Stomach (tissue), 8 donors: ENCODE measurements at regions not wholly inside any gene's neighbourhood (a gene's known extent, or its start where the extent isn't known, plus 50 kb on each side); places are given as distances from the start of the nearest gene placed in this dataset.

Experiments used
- DNase-seq, 2 donors: peaks; one replicate each; pipeline versions ENCODE4 v3.0.0 to v3.0.0-alpha.2; 2013 to 2019
- H3K27ac ChIP-seq, 5 donors: fragments of 200-600 bp in 4 of 5; sonication (generic) in 4 of 5; one replicate each; pipeline ENCODE4 v1.5.1; 2013 to 2019; ENCODE audit warnings: mild to moderate bottlenecking in 1 of 5, moderate library complexity in 1 of 5
- H3K27me3 ChIP-seq, 3 donors: fragments of 200-600 bp; sonication (generic); one replicate each; pipeline ENCODE4 v1.5.1; 2017 to 2019; ENCODE audit warnings: mixed run types in 1 of 3
- H3K36me3 ChIP-seq, 4 donors: fragments of 200-600 bp; sonication (generic); 1 replicate in 3 of 4; 2 replicates in 1 of 4; pipeline ENCODE4 v1.5.1; 2016 to 2019
- H3K4me1 ChIP-seq, 4 donors: fragments of 200-600 bp; sonication (generic); one replicate each; pipeline ENCODE4 v1.5.1; 2016 to 2019
- H3K4me3 ChIP-seq, 4 donors: fragments of 200-600 bp; sonication (generic) in 3 of 4; one replicate each; pipeline ENCODE4 v1.5.1; 2016 to 2019; ENCODE audit warnings: mild to moderate bottlenecking in 1 of 4
- H3K9me3 ChIP-seq, 4 donors: fragments of 200-600 bp; sonication (generic); one replicate each; pipeline ENCODE4 v1.5.1; 2016 to 2019
- EP300 ChIP-seq: sonication (generic); formaldehyde crosslinking; IDR thresholded peaks from one replicate; pipeline ENCODE4 v1.6.1; 2017; ENCODE audit warnings: antibody characterized with exemption
- POLR2A ChIP-seq, 4 donors: fragments of 450-650 bp; IDR thresholded peaks; one replicate each; pipeline ENCODE4 v1.6.1; 2016; ENCODE audit warnings: antibody characterized with exemption in 4 of 4, control low read depth in 2 of 4, mild to moderate bottlenecking in 1 of 4, moderate library complexity in 1 of 4
- POLR2AphosphoS5 ChIP-seq, 3 donors: sonication (generic); formaldehyde crosslinking; IDR thresholded peaks; one replicate each; pipeline ENCODE4 v1.6.1; 2016; ENCODE audit warnings: antibody characterized with exemption in 3 of 3
- WGBS, 5 donors: extraction: QIAGEN DNeasy Blood & Tissue Kit in 3 of 5; methylation state at CpG; one replicate each; pipeline versions ENCODE4 v1.1.5 to v1.1.7; 2013 to 2018; 5-methylcytosine and 5-hydroxymethylcytosine counted together
- intact Hi-C: fragments of 100-400 bp; cut with DNase I; formaldehyde crosslinking; loops from one replicate; pipeline ENCODE4 v1.15.1; 2023; ENCODE audit warnings: low total_unique reads
- TF ChIP-seq, protein P1 (sequence below), 7 experiments: fragments of 450-650 bp in 4 of 7; fragments of 200-600 bp in 3 of 7; sonication (generic) in 3 of 7; IDR thresholded peaks; one replicate each; pipeline ENCODE4 v1.5.1; 2016 to 2019; ENCODE audit warnings: antibody characterized with exemption in 7 of 7, control low read depth in 2 of 7, mild to moderate bottlenecking in 1 of 7
- donor health status: healthy with polysubstance abuse.
- donor health status: Bipolar disorder and iron deficiency.
- donor health status: healthy.

DNA sequence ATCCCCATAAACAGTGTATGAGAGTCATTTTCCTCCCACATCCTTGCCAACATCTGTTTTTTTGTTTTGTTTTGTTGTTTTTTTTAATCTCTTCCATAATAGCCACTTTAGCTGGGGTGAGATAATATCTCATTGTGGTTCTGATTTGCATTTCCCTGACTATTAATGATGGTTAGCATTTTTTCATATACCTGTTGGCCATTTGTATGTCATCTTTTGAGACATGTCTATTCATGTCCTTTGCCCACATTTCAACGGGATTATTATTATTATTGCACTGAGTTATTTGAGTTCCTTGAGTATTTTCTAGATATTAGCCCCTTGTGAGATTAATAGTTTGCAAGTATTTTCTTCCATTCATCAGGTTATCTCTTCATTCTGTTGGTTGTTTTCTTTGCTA is 223.3 kb downstream of the LPIN1 start:
- Histone ChIP-seq H3K36me3 (no peaks in the 10 kb centered on the region), H3K4me3 (no peak overlapping the region), H3K4me1 (peaks cover 0 to 5% (median 0%) of the 10 kb centered on the region in 4 donors), H3K27ac (no peak overlapping the region), H3K27me3 (no peaks in the 10 kb centered on the region), H3K9me3 (peaks cover 0 to 17% (median 13%) of the 10 kb centered on the region in 4 donors)
- intact Hi-C loops, result no loop called here
- DNase-seq, result no peak
- WGBS, 5 donors, result 87 to 94% (median 90%) methylated on average over 1 of the region's 1 CpG
- TF ChIP-seq, protein P1, sequence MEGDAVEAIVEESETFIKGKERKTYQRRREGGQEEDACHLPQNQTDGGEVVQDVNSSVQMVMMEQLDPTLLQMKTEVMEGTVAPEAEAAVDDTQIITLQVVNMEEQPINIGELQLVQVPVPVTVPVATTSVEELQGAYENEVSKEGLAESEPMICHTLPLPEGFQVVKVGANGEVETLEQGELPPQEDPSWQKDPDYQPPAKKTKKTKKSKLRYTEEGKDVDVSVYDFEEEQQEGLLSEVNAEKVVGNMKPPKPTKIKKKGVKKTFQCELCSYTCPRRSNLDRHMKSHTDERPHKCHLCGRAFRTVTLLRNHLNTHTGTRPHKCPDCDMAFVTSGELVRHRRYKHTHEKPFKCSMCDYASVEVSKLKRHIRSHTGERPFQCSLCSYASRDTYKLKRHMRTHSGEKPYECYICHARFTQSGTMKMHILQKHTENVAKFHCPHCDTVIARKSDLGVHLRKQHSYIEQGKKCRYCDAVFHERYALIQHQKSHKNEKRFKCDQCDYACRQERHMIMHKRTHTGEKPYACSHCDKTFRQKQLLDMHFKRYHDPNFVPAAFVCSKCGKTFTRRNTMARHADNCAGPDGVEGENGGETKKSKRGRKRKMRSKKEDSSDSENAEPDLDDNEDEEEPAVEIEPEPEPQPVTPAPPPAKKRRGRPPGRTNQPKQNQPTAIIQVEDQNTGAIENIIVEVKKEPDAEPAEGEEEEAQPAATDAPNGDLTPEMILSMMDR (IDR thresholded peaks at IDR 0.05), result no peak
- TF ChIP-seq POLR2AphosphoS5 (IDR thresholded peaks at IDR 0.05) (no peak), POLR2A (IDR thresholded peaks at IDR 0.05) (no peak), EP300 (no peak)

DNA sequence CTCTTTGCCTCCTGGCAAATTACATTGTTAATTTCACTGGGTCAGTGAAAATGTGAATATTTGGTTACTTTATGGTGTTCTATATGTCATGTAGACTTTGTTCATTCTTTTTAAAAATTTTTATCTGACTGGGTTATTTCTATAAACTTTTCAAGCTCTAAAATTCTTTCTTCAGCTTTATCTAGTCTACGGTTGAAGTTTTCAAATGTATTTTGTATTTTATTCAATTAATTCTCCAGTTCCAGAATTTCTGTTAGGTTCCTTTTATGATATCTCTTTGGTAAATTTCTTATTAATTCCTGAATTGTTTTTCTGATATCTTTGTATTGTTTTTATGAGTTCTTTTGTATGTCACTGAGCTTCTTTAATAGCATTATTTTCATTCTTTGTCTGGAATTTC is 228.1 kb downstream of the LPIN1 start:
- Histone ChIP-seq H3K27me3 (no peaks in the 10 kb centered on the region), H3K9me3 (peaks cover 0 to 25% (median 21%) of the 10 kb centered on the region in 4 donors), H3K4me1 (no peaks in the 10 kb centered on the region), H3K27ac (no peak overlapping the region), H3K4me3 (no peak overlapping the region), H3K36me3 (no peaks in the 10 kb centered on the region)
- DNase-seq, result no peak
- TF ChIP-seq POLR2AphosphoS5 (IDR thresholded peaks at IDR 0.05), result no peak
- 59 to 97% (median 91%) methylated on average over 1 of the region's 1 CpG for WGBS, 5 donors
- intact Hi-C loops, result no loop called here

DNA sequence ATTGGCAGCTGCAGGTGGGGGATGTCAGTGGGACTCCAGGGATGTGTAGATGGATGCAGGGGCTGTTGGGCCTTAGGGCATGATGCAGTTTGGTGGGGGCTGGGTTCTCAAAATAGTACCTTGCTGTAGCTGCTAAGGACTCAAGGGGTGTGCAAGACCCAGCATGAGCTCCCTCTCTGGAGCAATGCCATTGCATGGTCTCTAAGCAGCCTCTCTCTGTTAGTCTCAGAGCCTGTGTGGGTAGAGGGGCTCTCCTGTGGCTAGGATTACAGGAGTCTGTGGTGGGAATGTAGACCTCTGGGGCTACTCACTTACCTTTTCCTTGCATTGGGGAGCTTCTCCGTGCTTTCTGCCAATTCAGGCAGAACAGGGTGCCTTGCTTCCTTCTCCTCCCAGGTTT is 228.9 kb downstream of the LPIN1 start:
- TF ChIP-seq POLR2A (IDR thresholded peaks at IDR 0.05) (no peak), POLR2AphosphoS5 (IDR thresholded peaks at IDR 0.05) (no peak), EP300 (no peak)
- TF ChIP-seq, protein P1 (IDR thresholded peaks at IDR 0.05), result no peak

DNA sequence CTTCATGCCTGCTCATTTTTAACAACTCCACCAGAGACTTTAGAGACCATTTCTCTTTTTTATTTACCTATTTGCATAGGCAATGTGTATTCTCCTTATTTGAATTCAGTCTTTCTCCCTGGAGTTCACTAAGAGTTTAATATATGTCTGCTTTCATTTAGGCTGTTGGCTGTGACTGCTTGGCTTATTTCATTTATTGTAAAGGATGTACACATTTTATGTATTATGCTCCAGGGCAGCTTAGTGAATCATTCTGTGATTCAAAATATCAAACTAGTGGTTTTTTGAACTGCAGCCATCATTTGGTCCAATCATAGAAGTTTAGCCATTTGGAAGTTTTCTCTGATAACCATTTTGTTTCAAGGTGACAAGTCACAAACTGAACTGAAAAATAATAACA is 229.6 kb downstream of the LPIN1 start:
- Histone ChIP-seq H3K4me1 (no peaks in the 10 kb centered on the region), H3K27me3 (no peaks in the 10 kb centered on the region), H3K36me3 (no peaks in the 10 kb centered on the region), H3K9me3 (peaks cover 0 to 25% (median 21%) of the 10 kb centered on the region in 4 donors), H3K27ac (no peak overlapping the region), H3K4me3 (no peak overlapping the region)
- TF ChIP-seq POLR2A (IDR thresholded peaks at IDR 0.05), result no peak
- intact Hi-C loops, result no loop called here
- DNase-seq, result no peak

More for the DNA sequence above, 228.9 kb downstream of the LPIN1 start:
- Histone ChIP-seq H3K27ac (no peak overlapping the region), H3K4me3 (no peak overlapping the region), H3K9me3 (peaks cover 0 to 25% (median 21%) of the 10 kb centered on the region in 4 donors), H3K27me3 (no peaks in the 10 kb centered on the region), H3K36me3 (no peaks in the 10 kb centered on the region), H3K4me1 (no peaks in the 10 kb centered on the region)
- WGBS, 5 donors, result 56 to 100% (median 87%) methylated on average over 1 of the region's 1 CpG
- intact Hi-C loops, result no loop called here
- no peak for DNase-seq

DNA sequence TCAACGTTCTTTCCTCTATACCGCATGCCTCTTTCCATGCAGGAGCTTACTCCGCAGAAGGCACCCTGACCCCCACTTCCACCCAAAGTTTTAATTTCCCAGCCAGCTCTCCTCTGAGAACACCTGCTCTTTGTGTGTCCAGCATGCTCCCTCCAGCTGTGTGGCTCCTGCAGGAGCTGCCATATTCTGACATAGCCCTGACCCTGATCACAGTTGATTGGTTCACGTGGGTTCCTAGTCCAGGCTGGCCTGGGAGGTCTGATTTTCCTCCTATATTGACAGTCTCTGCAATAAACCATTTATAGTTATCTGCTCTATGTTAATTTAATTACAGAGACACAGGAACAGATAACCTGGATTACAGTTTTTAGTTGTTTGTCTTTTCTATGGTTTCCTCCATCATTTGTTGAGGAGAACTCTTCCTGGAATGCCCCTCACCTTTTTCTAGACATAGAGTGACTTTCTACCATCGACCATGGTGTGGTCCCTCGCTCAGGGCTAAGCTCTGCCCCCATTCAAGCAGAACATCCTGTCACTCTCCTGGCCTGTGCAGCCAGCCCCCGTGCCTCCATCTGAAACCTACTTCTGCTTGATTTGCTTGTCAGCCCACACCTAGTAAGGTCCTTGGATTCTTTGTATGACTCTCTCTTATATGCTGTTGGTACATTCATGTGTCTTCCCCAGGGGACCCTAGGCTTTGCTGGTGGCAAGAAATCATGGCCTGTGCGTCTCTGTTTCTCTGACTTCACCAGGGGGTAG is 231.5 kb downstream of the LPIN1 start:
- WGBS, 5 donors, result 81 to 92% (median 90%) methylated on average over 8 of the region's 8 CpGs
- TF ChIP-seq POLR2A (IDR thresholded peaks at IDR 0.05) (no peak), POLR2AphosphoS5 (IDR thresholded peaks at IDR 0.05) (no peak), EP300 (no peak)
- TF ChIP-seq, protein P1 (IDR thresholded peaks at IDR 0.05), result no peak
- intact Hi-C loops, result no loop called here

More for the DNA sequence above, 231.5 kb downstream of the LPIN1 start:
- no peaks in the 10 kb centered on the region for H3K27me3 ChIP-seq
- H3K36me3 ChIP-seq, result no peaks in the 10 kb centered on the region
- H3K4me3 ChIP-seq, result no peak overlapping the region
- no peak for DNase-seq
- no peaks in the 10 kb centered on the region for H3K4me1 ChIP-seq
- no peak overlapping the region for H3K27ac ChIP-seq
- peaks cover 0 to 34% (median 21%) of the 10 kb centered on the region in 4 donors for H3K9me3 ChIP-seq
